NCI-H82 treated with DMSO at 0.1 percent for 48 hours (cell line): ENCODE measurements at regions not wholly inside any gene's neighbourhood (a gene's known extent, or its start where the extent isn't known, plus 50 kb on each side); places are given as distances from the start of the nearest gene placed in this dataset.

Source experiments
- DNase-seq: peaks from one replicate; lab custom pipeline; 2025; ENCODE audit not compliant: unreplicated experiment; lab: John Stamatoyannopoulos, UW

DNA sequence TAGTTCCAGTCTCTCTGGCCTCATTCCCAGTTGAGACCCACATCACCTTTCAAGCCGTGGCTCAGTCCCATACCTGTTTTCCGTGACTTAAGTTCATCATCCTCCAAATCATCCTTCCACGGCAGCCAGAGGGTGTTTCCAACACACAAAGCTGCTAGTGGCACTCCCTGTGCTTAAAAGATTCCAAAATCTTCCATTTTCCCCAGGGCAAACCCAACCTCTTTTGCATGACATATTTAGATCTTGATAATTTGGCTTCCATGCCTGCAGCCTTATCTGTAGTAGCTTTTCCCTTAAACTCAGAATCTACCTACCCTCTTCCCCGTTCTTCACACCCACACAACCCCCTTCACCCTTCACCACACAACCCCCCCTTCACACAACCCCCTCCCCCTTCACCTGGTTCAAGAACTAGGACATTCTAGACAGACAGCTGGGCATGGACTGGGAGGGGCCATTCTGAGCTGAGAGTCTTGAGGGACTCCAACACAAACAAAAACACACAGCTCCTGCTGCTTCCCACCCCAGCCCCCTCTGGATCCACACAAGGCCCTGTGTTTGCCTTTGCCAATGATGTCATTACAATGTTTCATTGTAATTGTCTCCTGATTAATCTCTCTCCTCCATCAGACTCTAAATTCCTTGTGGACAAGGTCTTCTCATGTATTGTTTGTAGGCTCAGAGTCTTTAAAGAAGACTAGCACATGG lies 268.2 kb downstream of the SH3GL2 start:
- no peak for DNase-seq

GRCh38 chr9:17847908-17848307 lies 269.0 kb downstream of the SH3GL2 start:
- DNase-seq: no peak

- no peak for DNase-seq
Measured at GRCh38 chr9:17852108-17852507, 273.2 kb downstream of the SH3GL2 start.

- DNase-seq: no peak
Measured at GRCh38 chr9:17854487-17854886, 275.6 kb downstream of the SH3GL2 start.

DNA sequence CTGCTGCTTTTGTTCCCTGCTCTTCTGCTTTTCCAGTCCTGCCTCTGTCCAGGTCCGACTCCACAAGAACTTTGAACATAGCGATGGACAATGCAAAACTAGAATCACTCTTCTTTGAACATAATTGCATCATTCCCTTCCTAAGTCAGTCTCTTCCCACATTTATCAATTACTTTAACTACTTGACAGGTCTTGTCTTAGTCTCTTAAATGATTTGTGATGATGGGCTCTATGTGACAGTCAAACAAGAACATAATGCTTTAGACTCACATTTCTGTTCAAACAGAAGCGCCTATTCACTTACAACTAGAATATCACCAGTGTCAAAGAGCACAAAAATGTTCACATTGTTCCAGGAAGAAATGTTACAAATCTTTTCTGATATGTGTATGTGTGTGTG lies 278.1 kb downstream of the SH3GL2 start:
- no peak for DNase-seq

DNA sequence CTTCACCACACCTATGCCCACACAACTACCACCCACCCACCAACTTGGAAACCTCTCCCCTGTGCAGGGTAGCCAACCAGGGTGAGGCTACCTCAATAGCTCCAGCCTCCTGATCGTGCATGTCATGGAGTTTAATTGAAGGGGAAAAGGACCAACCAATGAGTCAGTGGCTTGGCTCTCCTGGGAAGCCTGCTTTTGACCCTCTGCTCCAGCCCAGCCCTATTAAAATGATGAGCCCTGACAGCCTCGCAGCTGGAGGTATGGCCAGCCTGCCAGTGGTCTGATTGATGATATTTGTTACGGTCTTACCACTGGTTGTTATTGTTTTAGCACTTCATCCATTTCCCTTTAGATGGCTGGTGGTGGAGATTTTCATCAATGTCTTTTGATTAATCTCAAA lies 280.4 kb downstream of the SH3GL2 start:
- no peak for DNase-seq

- no peak for DNase-seq
Measured at GRCh38 chr9:17859987-17860386, 281.1 kb downstream of the SH3GL2 start.

GRCh38 chr9:17862101-17862500 lies 283.2 kb downstream of the SH3GL2 start:
- no peak for DNase-seq

GRCh38 chr9:17862629-17863028 lies 283.8 kb downstream of the SH3GL2 start:
- no peak for DNase-seq

DNA sequence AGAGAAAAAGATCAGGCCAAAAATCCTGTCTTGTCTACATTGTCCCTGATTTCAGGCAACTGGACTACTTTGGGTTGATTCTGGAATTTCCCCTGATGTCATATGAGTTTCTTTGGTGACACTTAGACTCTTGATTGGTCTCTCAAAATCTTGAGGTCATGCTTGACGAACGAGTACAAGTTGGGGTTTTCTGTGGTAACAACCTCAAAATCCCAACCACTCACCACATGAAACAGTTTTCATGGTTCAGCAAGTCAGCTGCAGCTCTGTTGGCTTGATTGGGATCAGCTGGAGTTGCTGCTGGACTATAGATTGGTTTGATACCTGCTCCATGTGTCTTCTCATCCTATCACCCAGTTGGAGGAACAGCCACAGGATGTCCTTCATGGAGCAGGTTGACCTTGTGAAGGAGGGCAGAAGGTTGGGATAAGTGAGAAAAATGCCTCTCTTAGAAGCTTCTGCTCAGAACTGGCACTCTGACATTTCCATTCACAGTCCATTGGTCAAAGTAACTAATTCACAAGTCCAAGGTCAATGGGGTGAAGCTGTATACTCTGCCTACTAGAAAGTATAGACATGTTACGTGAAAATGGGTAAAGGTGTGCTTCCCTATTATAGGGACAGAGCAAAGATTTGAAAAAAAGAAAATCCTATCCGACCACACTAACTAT lies 284.5 kb downstream of the SH3GL2 start:
- DNase-seq: no peak

DNA sequence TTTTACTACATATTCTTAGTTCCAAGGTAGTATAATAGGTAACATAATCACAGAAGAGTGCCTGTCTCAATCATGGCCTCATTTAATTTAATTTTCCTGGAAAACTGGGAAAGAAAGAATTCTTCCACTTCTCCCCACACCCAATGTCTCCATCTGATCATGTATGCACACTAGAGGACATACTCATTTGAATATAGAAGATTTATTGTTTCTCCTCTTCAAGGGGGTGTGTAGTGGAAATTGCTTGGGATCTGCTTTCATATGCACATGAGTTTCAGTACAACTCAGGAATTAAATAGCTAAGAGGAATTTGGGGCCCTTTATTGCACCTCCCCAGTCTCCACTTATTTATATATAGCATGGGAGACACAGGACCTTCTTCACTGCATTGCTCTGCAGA lies 285.1 kb downstream of the SH3GL2 start:
- DNase-seq: no peak

- no peak for DNase-seq
Measured at GRCh38 chr9:17864951-17865350, 286.1 kb downstream of the SH3GL2 start.

- DNase-seq: peak; percentile 45
Measured at GRCh38 chr9:17865881-17866280, 287.0 kb downstream of the SH3GL2 start.

- no peak for DNase-seq
Measured at GRCh38 chr9:17870722-17871121, 291.9 kb downstream of the SH3GL2 start.

DNA sequence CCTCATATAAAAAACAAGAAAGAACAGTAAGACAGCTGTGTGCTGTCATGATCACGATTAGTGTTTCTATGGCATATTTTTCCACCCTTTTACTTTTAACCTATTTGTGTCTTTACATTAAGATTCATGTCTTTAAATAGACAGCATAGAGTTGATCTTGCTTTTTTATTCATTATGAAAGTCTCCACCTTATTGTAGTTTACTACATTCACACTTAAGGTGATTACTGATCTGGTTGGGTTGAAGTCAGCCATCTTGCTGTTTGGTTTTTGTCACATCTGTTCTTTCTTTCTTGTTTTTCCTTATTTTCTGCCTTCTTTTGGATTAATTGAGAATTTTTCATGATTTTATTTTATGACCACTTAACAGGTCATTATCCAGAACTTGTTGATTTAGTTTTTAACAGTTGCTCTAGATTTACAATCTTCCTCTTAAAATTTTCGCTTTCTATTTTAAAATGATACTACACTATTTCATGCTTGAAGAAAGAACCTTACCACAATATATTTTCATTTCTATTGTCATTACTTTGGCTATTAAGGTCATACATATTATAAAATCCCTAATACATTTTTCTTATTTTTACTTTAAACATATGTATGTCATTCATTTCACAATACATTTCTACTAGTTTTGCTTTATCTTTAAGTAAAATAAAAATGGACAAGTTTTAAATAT lies 292.5 kb downstream of the SH3GL2 start:
- no peak for DNase-seq

DNA sequence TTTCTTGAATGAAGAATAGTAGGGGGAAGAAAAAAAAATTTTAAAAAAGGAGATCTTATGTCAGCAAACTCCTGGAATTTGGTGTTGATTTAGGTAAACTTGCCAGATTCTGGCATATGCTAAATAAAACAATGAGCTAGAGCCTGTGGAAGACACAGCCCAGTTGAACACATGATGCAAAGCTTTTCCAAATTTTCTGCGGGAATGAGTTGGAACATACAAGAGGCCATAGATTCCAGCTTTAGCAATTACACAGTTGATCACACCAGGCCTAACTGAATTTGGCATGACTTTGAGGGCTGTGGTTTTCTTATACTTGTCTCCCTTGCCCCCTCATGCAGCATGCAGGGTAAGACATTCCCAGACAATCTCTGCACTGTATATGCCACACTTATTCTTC lies 297.0 kb downstream of the SH3GL2 start:
- DNase-seq: no peak

DNA sequence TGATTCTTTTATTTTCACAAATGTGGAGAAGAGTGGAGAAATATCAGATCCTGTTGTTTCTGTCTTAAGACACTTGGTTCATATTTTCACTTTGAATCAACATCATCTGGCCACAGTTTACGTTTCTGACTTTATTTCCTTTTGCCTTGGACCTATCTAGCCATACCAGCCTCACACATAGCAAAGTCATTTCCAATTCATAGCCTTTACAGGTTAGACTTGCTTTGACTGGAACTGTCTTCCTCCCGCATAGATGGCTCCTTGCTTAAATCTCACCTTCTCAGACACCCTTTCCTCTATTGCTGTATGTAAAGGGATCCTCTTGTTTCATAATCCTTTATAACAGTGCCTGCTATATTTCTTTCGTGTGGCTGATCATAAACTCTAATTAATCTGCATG lies 297.8 kb downstream of the SH3GL2 start:
- DNase-seq: no peak

DNA sequence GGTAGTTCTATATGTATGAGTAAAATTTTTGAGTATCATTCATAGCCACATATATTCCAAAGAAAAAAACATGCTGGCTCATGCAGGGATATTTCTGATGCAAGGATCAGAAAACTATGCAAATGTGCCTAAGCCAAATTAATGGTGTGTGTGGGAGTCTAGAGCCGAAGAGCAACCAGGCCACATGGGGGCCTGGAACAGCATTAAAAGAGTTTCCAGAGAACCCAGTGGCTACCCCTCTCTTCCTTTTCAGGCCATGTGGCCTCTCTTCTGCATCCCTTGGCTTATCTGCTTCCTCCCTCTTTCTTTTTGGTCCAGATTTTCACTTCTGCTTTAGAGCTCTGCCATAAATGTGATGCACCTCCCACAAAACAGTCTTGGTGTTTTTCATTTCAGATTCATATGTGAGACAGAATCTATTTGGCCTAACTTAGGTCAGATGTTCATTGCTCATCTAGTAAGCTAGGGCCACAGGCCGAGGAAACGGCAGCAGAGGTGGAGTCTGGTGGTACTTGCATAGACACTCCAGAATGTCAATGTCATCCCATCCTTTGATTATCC lies 300.0 kb downstream of the SH3GL2 start:
- no peak for DNase-seq

- no peak for DNase-seq
Measured at GRCh38 chr9:17881371-17881770, 302.5 kb downstream of the SH3GL2 start.

DNA sequence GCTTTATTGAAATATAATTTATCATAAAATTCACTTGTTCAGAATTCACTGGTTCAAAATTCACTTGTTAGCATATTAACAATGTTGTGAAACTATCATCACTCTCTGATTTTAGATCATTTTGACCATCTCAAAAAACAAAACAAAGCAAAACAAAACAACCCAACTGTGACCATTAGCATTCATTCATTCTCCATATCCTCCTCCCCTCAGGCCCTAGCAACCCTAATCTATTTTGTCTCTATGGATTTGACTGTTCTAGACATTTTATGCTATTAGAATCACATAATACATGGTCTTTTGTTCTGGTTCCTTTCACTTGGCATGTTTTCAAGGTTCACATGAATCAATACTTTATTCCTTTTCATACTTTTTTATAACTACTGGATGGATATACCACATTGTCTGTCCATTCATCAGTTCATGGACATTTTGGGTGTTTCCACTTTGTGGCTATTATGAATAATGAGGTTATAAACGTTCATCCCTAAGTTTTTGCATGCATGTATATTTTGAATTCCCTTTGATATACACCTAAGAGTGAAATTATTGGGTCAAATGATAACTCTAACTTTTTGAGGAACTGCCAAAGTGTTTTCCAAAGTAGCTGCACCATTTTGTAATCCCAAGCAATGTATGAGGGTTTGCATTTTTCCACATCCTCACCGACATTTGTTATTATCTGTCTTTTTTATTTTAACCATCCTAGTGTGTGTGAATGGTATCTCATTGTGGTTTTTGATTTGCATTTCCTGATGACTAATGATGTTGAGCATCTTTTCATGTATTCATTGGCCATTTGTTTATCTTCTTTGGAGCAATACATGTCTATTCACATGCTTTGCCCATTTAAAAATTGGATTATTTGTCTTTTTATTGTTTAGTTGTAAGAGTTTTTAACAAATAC lies 304.1 kb downstream of the SH3GL2 start:
- no peak for DNase-seq

- no peak for DNase-seq
Measured at GRCh38 chr9:17888066-17888465, 309.2 kb downstream of the SH3GL2 start.
